Dendritic cell treated with granulocyte-macrophage colony-stimulating factor and Interleukin-4, amounts not matched to agents 40 ng/mL and 50 ng/mL, for 4 days (primary cell): ENCODE measurements at regions not wholly inside any gene's neighbourhood (a gene's known extent, or its start where the extent isn't known, plus 50 kb on each side); places are given as distances from the start of the nearest gene placed in this dataset.
A peak's percentile ranks its signal among the peaks of the same experiment; 100 is the strongest.
"Not testable (repeated sequence)": the region's sequence is repeated elsewhere in the genome, so short reads cannot be mapped to it uniquely, and the experiment has no call there.

Experiments used
- H3K27ac Mint-ChIP-seq: one replicate; pipeline ENCODE4 v1.8.0; 2022; ENCODE audit warnings: mild to moderate bottlenecking, mixed read lengths
- H3K27me3 Mint-ChIP-seq: one replicate; pipeline ENCODE4 v1.8.0; 2022; ENCODE audit warnings: mild to moderate bottlenecking, mixed read lengths
- H3K36me3 Mint-ChIP-seq: one replicate; pipeline ENCODE4 v1.8.0; 2022; ENCODE audit warnings: low read depth, mixed read lengths
- H3K4me1 Mint-ChIP-seq: one replicate; pipeline ENCODE4 v1.8.0; 2022; ENCODE audit warnings: low read depth, mixed read lengths
- H3K4me3 Mint-ChIP-seq: one replicate; pipeline ENCODE4 v1.8.0; 2022; ENCODE audit warnings: mild to moderate bottlenecking, moderate library complexity, mixed read lengths
- H3K9me3 Mint-ChIP-seq: one replicate; pipeline ENCODE4 v1.8.0; 2022; ENCODE audit warnings: mixed read lengths
- intact Hi-C: fragments of 100-400 bp; cut with micrococcal nuclease; formaldehyde crosslinking; loops from one replicate; pipeline ENCODE4 v1.15.0; 2022

- Mint-ChIP-seq H3K27me3 (no peaks in the 10 kb centered on the region), H3K4me3 (no peak overlapping the region), H3K36me3 (no peaks in the 10 kb centered on the region), H3K4me1 (peaks cover 26% of the 10 kb centered on the region), H3K27ac (peak overlapping the region; percentile 52), H3K9me3 (no peaks in the 10 kb centered on the region)
- intact Hi-C loops: no loop called here
Measured at GRCh38 chr1:172931340-172931739, 119.4 kb downstream of the TNFSF18 start.

- Mint-ChIP-seq H3K9me3 (no peaks in the 10 kb centered on the region), H3K27ac (peak overlapping the region; percentile 52), H3K36me3 (no peaks in the 10 kb centered on the region), H3K27me3 (no peaks in the 10 kb centered on the region), H3K4me1 (peaks cover 26% of the 10 kb centered on the region), H3K4me3 (no peak overlapping the region)
- intact Hi-C loops: no loop called here
Measured at GRCh38 chr1:172931761-172932160, 119.0 kb downstream of the TNFSF18 start.

DNA sequence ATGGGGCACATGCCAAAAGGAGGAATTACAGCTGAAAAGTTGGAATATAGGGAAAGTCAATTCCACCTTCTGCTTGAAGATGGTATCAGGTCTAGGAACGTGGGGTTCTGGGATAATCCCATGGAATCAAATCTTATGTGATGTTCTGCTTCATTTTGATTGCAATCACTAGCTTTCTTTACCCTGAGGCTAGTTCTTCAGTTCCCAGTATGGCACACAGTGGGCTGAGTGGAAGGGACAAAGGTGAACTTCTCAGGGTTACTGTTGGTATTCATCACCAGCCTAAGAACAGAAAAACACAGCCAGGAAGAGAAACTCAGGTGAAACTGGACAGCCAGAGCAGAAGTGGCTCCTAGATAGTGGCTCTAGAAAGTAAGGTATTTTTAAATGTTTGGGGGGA lies 117.8 kb downstream of the TNFSF18 start:
- H3K9me3 Mint-ChIP-seq: no peaks in the 10 kb centered on the region
- no peak overlapping the region for H3K4me3 Mint-ChIP-seq
- intact Hi-C loops: no loop called here
- H3K4me1 Mint-ChIP-seq: peaks cover 26% of the 10 kb centered on the region
- H3K27ac Mint-ChIP-seq: peak overlapping the region; percentile 57
- H3K36me3 Mint-ChIP-seq: no peaks in the 10 kb centered on the region
- no peaks in the 10 kb centered on the region for H3K27me3 Mint-ChIP-seq

DNA sequence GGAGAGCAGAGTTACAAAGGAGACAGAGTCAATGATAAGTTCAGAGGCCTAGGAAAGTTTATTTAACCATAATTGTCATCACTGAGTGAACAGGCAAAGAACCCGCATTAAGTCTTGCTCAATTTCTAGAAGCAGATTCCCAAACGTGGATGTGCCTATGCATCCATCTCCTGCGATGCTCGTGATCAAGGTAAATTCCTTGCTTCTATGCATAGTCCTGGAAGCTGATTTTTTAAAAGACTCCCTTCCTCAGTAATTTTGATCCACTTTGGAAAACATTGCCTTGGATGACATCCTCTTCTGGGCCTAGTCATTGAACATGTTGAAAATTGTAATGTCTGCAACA lies 116.4 kb downstream of the TNFSF18 start:
- H3K9me3 Mint-ChIP-seq: no peaks in the 10 kb centered on the region
- intact Hi-C loops: no loop called here
- peak overlapping the region; percentile 57 for H3K27ac Mint-ChIP-seq
- H3K36me3 Mint-ChIP-seq: no peaks in the 10 kb centered on the region
- no peaks in the 10 kb centered on the region for H3K27me3 Mint-ChIP-seq
- peaks cover 30% of the 10 kb centered on the region for H3K4me1 Mint-ChIP-seq
- H3K4me3 Mint-ChIP-seq: no peak overlapping the region

DNA sequence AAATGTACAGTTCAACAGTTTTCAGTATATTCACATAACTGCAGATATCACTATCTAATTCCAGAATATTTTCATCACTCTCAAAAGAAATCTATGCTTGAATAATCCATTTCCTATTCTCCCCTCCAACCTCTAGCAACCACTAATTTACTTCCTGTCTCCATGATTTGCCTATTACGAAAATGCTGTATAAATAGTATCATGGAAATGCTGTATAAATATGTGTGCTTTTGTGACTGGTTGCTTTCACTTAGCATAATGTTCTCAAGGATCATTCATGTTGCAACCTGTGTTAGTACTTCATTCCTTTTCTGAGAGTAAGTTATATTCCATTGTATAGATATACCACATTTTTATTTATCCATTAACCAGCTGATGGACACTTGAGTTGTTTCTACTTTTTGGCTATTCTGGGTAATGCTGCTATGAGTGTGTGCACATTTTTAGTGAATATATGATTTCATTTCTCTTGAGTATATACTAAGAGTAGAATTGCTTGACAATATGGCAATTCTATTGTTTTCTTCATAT lies 115.6 kb downstream of the TNFSF18 start:
- Mint-ChIP-seq H3K4me3 (no peak overlapping the region), H3K9me3 (no peaks in the 10 kb centered on the region), H3K27ac (no peak overlapping the region), H3K4me1 (peaks cover 34% of the 10 kb centered on the region), H3K36me3 (no peaks in the 10 kb centered on the region), H3K27me3 (no peaks in the 10 kb centered on the region)
- intact Hi-C loops: no loop called here

GRCh38 chr1:172936088-172936645 lies 114.6 kb downstream of the TNFSF18 start:
- intact Hi-C loops: no loop called here
- H3K36me3 Mint-ChIP-seq: no peaks in the 10 kb centered on the region
- no peak overlapping the region for H3K27ac Mint-ChIP-seq
- H3K9me3 Mint-ChIP-seq: no peaks in the 10 kb centered on the region
- no peak overlapping the region for H3K4me3 Mint-ChIP-seq
- peaks cover 1% of the 10 kb centered on the region for H3K27me3 Mint-ChIP-seq
- H3K4me1 Mint-ChIP-seq: peaks cover 34% of the 10 kb centered on the region

DNA sequence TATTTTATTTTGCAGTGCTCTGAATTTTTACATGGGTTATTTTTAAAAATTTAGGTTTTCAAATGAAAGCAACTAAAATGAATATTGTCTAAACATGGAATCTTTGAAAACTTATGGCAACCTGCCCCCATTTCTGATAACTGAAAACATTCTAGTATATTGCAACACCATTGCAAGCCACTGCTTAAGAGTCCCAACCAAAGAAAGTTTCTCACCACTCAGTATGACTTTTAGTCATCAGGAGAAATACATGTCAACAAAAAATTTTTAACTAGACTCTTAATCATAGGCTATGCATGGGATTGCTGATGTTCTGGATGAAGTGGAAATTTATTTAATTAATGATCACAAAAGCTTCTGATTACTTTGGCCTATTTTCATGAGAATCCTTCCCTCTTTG lies 112.1 kb downstream of the TNFSF18 start:
- intact Hi-C loops: no loop called here
- Mint-ChIP-seq H3K36me3 (no peaks in the 10 kb centered on the region), H3K27ac (no peak overlapping the region), H3K4me1 (peaks cover 24% of the 10 kb centered on the region), H3K4me3 (no peak overlapping the region), H3K27me3 (peaks cover 1% of the 10 kb centered on the region), H3K9me3 (peaks cover 7% of the 10 kb centered on the region)

DNA sequence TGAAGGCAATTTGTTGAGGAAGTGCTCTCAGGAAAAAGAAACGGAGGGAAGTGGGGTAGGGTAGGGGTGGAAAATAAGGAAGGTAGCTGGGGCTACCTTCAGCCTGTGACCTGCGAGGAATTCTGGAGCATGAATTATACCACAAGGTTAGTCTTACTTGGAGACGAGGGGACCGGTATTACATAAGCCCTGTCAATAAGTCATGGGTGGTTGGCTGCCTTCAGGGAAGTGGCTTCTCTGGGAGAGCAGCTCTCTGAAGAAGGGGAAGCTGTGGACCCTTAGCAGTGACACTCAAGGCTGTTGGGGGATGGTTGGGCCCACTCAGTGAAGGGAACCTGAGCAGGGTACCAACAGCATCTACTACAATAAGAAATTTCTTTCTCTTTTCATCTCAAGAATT lies 111.3 kb downstream of the TNFSF18 start:
- peaks cover 1% of the 10 kb centered on the region for H3K27me3 Mint-ChIP-seq
- intact Hi-C loops: no loop called here
- no peaks in the 10 kb centered on the region for H3K36me3 Mint-ChIP-seq
- H3K9me3 Mint-ChIP-seq: peaks cover 7% of the 10 kb centered on the region
- H3K27ac Mint-ChIP-seq: no peak overlapping the region
- H3K4me3 Mint-ChIP-seq: no peak overlapping the region
- peaks cover 16% of the 10 kb centered on the region for H3K4me1 Mint-ChIP-seq

- Mint-ChIP-seq H3K27ac (no peak overlapping the region), H3K9me3 (peaks cover 7% of the 10 kb centered on the region), H3K4me1 (peaks cover 11% of the 10 kb centered on the region), H3K36me3 (no peaks in the 10 kb centered on the region), H3K27me3 (peaks cover 1% of the 10 kb centered on the region), H3K4me3 (no peak overlapping the region)
- intact Hi-C loops: no loop called here
Measured at GRCh38 chr1:172940174-172940855, 110.4 kb downstream of the TNFSF18 start.

- peaks cover 4% of the 10 kb centered on the region for H3K27me3 Mint-ChIP-seq
- intact Hi-C loops: no loop called here
- no peak overlapping the region for H3K27ac Mint-ChIP-seq
- H3K36me3 Mint-ChIP-seq: no peaks in the 10 kb centered on the region
- peaks cover 17% of the 10 kb centered on the region for H3K4me1 Mint-ChIP-seq
- H3K4me3 Mint-ChIP-seq: no peak overlapping the region
- peaks cover 7% of the 10 kb centered on the region for H3K9me3 Mint-ChIP-seq
Measured at GRCh38 chr1:172941471-172941870, 109.3 kb downstream of the TNFSF18 start.

GRCh38 chr1:172941945-172942344 lies 108.8 kb downstream of the TNFSF18 start:
- Mint-ChIP-seq H3K9me3 (peaks cover 7% of the 10 kb centered on the region), H3K4me3 (no peak overlapping the region), H3K27ac (no peak overlapping the region), H3K27me3 (peaks cover 4% of the 10 kb centered on the region), H3K4me1 (peaks cover 19% of the 10 kb centered on the region), H3K36me3 (no peaks in the 10 kb centered on the region)
- intact Hi-C loops: no loop called here

DNA sequence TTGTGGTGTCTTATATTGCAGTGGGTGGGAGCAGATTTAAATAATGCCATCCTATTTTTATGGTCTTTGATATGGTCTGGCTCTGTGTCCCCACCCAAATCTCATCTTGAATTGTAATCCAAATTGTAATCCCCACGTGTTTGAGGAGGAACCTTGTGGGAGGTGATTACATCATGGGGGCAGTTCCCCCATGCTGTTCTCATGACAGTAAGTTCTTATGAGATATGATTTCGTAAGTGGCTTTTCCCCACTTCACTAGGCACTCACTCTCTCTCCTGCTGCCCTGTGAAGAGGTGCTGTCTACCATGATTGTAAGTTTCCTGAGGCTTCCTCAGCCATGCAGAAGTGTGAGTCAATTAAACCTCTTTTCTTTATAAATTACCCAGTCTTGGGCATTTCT lies 107.6 kb downstream of the TNFSF18 start:
- H3K9me3 Mint-ChIP-seq, intact Hi-C loops, H3K36me3 Mint-ChIP-seq, H3K4me3 Mint-ChIP-seq, H3K27ac Mint-ChIP-seq, H3K27me3 Mint-ChIP-seq: not testable (repeated sequence)
- peaks cover 29% of the 10 kb centered on the region for H3K4me1 Mint-ChIP-seq

- intact Hi-C loops: loop anchor here (5.0 kb wide), 1 partner anchor 172 kb away; no protein-coding TSS in a partner anchor
- H3K9me3 Mint-ChIP-seq: peaks cover 7% of the 10 kb centered on the region
- H3K27ac Mint-ChIP-seq: no peak overlapping the region
- peaks cover 11% of the 10 kb centered on the region for H3K27me3 Mint-ChIP-seq
- H3K4me1 Mint-ChIP-seq: peaks cover 21% of the 10 kb centered on the region
- no peaks in the 10 kb centered on the region for H3K36me3 Mint-ChIP-seq
- H3K4me3 Mint-ChIP-seq: no peak overlapping the region
Measured at GRCh38 chr1:172944931-172945330, 105.8 kb downstream of the TNFSF18 start.

DNA sequence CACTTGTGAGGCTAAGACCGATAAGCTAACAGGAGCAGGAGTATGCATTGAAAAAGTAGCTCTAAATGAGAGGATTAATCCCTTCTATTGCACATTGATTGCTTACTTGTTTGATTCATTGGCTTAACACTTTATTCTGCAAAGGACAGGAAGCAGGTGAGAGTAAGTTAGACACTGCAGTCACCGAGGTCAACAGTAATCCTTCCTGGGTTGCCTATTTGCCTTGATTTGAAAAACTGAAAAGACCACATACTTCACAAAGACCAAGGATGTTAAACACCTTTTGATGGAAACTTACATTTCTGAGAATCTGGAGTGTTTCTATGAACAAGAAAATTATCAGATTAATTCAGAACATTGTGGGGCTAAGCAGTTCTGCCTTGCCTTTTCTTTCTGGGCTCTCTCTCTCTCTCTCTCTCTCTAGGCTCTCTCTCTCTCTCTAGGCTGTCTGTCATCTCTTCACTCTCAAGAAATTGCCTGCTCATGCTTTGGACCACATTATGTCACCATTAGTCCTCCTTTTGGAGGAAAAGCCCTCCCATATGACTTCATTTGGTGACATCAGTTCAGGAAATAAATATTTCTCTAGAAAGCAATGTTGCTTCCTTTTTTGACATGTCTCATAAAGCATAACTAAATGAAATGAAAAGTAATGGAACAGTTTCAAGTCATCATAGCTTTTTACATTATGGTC lies 103.8 kb downstream of the TNFSF18 start:
- no peak overlapping the region for H3K27ac Mint-ChIP-seq
- H3K4me3 Mint-ChIP-seq: no peak overlapping the region
- H3K27me3 Mint-ChIP-seq: peaks cover 15% of the 10 kb centered on the region
- peaks cover 21% of the 10 kb centered on the region for H3K4me1 Mint-ChIP-seq
- no peaks in the 10 kb centered on the region for H3K36me3 Mint-ChIP-seq
- intact Hi-C loops: loop anchor here (5.0 kb wide), 1 partner anchor 170 kb away; no protein-coding TSS in a partner anchor
- H3K9me3 Mint-ChIP-seq: peaks cover 7% of the 10 kb centered on the region
